ENCODE measurements at regions not wholly inside any gene's neighbourhood (a gene's known extent, or its start where the extent isn't known, plus 50 kb on each side); places are given as distances from the start of the nearest gene placed in this dataset.
"Not testable (repeated sequence)": the region's sequence is repeated elsewhere in the genome, so short reads cannot be mapped to it uniquely, and the experiment has no call there.

DNA sequence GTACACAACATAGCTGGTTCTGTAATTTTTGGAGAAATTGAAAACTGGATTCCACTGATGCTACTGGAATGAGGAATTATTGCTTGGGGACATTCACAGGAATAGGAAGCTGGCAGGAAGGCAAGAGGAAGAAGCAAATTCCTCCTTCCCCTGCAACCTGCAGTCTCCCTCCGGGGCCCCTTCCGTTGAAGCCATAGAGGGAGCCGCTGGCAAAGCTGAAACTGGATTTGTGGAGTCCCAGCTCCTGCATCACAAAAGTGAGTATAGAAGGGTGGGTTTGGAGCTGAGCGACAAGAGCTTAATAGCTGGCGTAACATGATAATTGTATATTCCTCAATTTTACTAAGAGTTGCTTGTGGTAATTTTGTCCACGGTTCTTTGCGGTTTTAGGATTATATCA, 190.8 kb downstream of the ADRA2A start:
- no peak for DNase-seq (ENCODE audit: low read depth)

DNA sequence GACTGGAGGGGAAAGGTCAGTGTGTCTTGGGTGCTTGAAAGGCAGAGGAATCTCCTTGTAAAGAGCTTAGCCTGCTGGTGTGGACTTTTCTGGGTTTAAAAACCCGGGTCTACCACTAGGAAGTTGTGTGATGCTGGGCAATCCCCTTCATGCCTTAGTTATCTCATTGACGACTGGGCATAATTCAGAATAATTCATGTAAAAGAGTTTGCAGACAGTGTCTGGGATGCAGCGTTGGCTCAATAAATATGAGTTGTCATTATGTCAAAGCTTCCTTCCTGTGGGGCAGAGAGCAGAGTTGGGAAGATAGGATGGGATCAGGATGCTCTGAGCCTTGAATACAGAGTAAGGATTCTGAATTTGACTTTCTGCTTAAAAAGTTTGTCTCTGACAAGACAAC, 196.4 kb downstream of the ADRA2A start:
- DNase-seq (ENCODE audit: low read depth): no peak

DNA sequence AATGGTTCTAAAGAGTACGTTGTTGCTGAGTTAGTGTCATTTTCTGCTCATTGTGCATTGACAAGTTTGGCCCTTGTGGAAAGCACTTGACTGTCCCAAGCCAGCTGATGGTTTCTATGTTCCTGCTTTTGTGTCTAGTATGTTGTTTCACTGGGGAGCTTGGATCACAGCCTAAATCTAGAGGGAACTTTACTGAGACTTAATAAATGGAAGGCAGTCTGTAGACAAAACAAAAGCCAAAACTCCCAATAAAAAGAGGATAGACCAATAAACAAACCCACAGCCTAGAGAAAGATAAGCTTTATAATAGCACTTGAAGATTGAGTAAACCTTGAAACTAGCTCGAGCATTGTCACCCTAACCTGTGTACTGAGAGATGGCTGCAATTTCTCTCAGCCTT, 196.8 kb downstream of the ADRA2A start:
- DNase-seq (ENCODE audit: low read depth): no peak

DNA sequence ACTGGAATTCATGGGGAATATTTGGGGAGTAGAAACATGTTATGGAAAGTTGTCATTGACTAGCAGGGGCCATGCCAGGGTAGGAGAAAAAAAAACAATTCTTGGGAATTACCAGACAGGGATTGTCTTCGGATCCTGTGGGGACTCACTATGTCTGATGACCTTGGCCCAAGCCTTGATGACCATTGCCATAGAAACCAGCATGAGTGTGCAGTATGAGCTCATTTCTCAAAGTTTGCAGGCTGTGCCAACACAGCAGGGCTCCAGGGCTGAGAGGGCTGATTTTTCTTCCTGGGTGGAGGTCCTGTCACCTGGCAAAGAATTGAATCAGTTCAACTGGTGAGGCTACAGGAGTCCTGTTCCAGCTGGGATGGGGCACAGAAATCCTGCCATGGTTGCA, 198.3 kb downstream of the ADRA2A start:
- DNase-seq (ENCODE audit: low read depth): no peak

DNA sequence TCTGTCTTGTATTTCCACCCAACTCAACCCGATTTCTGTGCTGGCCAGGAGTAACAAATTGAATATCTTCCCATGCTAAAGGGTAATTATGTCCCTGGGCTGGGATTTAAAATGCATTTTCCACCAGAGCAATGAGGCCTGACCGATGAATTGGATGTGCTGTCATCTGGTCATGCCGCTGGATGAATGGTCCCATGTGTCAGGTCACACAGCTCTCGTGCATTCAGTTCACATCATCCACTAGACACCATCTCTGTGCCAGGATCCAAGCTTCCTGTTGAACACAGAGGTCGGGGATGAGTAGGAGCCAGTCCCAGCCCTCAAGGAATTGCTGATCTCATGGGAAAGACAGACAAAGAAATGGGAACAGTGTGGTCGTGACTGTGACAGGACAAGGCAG, 200.8 kb downstream of the ADRA2A start:
- no peak for DNase-seq (ENCODE audit: low read depth)

DNA sequence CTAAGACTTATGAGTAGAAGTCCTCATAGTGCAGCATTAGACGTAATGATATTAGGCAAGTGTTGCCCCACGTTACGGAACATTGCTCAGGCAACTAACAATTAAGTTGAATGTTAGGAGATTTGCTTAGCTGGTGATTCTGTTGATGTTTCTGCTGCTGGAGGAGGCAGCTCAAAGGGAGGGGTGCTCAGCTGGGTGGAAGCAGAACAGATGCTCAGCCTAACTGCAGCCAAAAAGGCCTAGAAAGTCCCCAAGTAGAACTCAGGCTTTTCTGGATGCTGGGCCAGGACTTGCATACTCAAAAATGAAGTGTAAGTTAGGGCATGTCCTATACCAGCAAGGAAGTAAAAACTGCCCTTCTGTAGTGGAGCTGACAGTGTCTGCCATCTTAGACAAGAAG, 201.4 kb downstream of the ADRA2A start:
- no peak for DNase-seq (ENCODE audit: low read depth)

DNA sequence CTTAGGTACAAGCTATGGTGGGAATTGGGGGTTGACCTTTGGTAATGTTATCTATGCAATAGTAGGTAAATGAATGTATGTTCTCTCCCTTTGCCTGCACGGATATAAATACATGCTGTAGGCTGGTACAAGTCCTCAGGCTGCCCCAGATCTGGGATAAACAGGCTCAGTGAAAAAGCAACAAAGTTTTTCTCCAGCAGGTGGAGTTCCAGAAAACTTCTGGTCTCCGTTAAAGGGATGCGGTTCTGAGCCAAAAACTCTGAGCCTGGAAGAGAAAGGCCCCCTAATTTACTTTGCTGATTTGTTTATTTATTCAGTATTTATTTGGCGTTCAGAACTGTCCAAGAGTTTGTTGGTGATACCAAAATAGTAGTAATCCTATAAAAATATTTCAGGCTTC, 204.7 kb downstream of the ADRA2A start:
- DNase-seq (ENCODE audit: low read depth): no peak

DNA sequence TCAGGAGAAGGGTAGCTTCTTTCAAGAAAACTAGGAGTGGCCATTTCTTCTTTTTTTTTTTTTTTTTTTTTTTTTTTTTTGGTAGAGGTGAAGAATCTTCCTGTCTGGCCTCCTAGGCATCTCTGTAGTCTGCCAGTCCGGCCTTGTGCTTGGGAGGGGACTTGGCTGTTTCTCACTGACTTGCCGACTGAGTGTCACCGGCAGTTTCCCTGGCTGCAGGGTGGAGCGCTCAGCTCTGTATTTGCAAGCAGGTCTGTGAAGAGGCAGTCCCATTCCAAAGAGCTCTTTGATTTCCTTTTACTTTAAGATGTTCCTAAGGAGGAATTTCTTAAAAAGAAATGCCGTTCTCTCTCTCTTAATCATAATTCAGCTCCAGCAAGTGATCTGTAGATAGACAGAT, 212.6 kb downstream of the ADRA2A start:
- DNase-seq (ENCODE audit: low read depth): no peak

DNA sequence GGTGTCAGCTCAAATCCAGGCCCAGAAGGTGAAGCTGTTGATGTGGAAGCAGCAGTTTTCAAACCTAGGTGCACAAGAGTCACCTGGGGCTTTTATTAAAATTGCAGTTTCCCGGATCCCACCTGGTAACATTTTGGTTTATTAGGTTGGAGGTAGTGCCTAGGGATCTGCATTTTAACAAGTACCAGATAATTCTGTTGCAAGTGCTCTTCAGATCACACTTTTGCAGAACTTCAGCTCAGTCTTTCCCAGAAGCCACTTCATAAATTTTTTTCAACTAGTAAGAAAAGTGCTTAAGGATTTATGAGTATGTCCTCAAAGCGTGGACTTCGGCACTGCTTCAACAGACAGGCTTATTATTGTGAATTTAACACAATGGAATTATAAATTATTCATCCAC, 213.8 kb downstream of the ADRA2A start:
- DNase-seq (ENCODE audit: low read depth): no peak

DNA sequence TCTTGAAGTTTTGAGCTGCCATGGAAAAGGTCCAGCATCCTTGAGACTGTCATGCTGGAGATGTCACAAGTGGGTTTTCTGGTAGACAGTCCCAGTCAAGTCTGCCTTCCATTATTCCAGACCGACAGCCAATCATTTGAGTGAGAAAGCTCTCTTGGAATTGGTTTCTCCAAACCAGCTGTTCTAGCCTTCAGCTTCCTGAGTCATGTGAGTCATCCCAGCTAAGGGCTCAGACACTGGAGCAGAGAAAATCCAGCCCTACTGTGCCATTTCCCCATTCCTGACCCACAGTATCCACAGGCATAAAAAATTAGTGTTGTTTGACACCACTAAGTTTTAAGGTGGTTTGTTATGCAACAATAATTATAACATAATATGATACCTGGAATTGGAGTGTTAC, 219.0 kb downstream of the ADRA2A start:
- DNase-seq (ENCODE audit: low read depth): no peak

DNA sequence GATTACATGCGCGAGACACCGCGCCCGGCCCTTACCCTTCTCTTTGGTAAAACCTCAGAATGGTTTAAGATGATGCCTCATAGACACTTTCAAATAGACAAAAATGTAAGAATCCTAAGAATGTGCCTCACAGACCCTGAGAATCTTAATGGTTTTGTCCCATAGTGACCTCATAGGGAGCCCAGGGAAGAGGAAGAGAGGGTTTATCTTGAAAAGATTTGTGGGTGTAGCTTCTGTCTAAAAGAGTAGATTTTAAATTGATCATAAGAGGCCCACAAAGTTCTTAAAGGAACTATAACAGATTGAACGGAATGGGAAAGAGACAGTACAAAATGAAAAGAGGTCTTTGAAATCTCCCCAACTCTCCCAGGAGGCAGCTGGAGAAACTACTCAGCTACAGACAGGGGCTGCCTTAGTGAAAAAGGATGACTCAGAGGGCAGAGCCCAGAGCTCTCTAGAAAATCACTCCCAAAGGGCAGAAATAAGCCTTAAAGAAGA, 220.6 kb downstream of the ADRA2A start:
- DNase-seq (ENCODE audit: low read depth): no peak

DNA sequence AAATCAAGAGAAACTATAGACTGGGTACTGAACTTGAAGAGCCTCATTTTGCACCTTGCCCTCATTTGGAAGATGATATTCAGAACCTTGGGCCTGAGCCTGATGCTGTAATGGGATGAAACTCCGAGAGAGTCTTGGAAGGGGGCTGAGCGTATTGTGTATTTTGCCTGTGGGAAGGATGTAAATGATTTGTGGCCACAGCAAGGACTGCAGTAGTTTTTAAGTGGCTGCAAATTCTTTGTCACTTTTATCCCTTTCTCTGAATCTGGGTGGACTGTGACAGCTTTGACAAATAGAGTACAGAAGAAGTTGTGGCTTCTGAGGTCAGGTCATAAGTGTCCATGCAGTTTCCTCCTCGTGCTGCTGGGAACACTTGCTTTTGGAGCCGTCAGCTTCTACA, 221.2 kb downstream of the ADRA2A start:
- DNase-seq (ENCODE audit: low read depth): no peak

DNA sequence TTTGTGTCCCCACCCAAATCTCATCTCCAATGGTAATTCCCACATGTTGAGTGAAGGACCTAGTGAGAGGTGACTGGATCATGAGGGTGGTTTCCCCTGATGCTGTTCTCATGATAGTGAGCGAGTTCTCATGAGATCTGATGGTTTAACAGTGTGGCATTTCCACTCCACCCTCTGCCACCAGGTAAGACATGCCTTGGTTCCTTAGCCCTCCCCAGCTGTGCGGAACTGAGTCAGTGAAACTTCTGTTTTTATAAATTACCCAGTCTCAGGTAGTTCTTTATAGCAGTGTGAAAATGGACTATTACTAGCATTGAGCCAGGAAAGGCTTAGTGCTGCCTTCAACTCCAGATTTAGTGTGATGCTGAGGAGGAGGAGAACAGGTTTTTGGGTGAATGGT, 222.2 kb downstream of the ADRA2A start:
- DNase-seq (ENCODE audit: low read depth): no peak

DNA sequence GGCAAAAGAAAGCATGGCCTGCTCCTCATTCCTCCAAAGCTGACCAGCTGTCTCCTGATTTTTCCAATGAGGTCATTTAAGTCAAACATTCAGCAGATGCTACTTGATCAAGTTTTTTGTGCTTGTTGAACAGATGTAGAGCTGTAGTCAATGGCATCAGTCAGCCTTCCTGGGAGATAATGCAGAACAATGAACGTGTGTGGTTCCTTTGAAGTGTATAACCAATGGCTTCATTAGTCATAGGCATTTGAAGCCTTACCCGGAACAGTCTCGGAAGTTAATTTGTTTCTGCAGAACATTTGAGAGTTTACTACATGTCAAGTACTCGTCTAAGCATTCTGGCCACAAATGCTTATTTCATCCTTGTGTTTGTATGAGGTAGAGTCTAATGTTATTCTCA, 227.1 kb downstream of the ADRA2A start:
- no peak for DNase-seq (ENCODE audit: low read depth)

DNA sequence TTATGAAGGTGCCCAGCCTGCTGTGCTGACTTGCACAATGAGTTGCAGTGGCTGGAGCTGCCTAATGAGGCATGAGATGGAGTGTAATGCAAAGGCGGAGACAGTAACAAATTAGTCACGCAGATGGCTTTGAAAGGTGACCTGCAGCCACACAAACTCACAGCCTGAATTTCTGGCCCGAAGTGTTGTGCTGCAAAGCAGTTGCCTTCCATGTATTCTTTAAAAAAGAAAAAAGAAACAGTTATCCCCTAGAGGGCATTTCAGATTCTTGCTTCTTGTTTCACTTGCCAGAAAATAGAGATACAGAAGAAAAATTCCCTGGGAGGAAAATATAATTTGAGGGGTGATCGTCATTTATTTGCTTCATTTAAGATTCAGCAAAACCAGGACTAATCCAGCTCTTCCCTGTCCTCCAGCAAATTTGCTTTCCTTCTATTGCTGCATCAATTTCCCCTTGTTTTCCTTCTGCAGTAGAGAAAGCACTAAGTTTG, 239.9 kb downstream of the ADRA2A start:
- DNase-seq (ENCODE audit: low read depth): no peak

DNA sequence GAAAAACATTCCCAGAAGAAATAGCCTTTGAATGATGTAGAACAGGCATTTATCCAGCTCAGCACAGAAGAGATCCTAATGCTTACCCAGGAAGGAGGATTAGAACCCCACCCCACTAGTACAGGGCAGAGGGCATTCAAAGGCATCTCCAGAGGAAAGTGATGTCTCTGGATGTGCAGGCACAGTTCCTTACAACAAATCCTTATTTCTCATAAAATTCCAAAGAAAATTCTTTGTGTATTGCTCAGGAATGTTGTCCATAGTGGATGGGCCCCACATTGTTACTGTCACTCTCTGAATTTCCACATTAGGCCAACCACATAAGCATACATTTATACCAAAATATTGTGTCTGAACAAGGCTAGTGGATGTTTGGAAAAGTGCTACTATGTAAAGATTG, 243.0 kb downstream of the ADRA2A start:
- no peak for DNase-seq (ENCODE audit: low read depth)

DNA sequence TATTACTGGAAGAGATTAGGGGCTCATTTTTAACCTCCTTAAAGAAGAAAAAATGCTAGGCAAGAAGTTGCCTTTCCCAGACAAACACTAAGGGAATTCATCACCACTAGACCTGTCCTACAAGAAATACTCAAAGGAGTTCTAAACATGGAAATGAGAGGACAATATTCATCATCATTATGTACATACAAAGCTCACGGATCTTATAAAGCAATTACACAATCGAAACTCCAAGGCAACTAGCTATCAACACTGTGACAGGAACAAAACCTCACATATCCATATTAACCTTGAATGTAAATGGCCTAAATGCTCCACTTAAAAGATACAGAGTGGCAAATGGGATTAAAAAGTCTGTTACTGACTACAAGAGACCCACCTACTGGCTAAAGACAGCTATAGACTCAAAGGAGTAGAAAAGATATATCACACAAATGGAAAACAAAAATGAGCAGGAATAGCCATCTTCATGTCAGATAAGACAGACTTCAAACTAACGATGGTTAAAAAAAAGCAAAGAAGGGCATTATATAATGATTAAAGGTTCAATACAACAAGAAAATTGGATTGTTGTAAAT, 246.6 kb downstream of the ADRA2A start:
- DNase-seq (ENCODE audit: low read depth): no peak

DNA sequence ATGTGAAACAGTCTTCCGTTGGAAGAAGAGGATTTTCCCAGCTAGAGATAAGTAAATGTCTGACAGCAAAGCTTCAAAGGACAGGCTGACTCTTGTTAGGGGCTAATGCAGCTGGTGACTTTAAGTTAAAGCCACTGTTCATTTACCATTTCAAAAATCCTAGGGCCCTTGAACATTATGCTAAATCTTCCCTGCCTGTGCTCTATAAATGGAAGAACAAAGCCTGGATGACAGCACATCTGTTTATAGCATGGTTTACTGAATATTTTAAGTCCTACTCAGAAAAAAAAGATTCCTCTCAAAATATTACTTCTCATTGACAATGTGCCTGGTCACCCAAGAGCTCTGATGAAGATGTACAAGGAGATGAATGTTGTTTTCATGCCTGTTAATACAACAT, 255.3 kb downstream of the ADRA2A start:
- DNase-seq (ENCODE audit: low read depth): not testable (repeated sequence)

DNA sequence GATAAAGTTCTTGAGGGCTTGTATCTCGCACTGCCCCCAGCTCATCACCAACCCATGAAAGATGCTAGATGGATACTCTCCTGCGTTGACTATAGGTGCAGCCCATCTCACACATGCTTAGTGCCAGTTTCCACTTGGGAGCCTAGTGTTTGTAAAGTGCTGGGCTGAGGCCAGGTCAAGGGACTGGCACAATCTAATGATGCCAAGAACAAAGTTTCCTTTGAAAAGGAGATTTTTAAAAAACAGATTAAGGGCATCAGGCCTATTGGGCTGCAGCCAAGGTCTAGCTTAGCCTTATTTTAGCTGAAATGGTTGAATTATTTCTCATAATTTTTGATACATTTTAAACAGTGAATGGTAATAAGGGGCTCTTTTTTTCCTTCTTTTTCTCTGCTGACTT, 259.0 kb downstream of the ADRA2A start:
- DNase-seq (ENCODE audit: low read depth): no peak

DNA sequence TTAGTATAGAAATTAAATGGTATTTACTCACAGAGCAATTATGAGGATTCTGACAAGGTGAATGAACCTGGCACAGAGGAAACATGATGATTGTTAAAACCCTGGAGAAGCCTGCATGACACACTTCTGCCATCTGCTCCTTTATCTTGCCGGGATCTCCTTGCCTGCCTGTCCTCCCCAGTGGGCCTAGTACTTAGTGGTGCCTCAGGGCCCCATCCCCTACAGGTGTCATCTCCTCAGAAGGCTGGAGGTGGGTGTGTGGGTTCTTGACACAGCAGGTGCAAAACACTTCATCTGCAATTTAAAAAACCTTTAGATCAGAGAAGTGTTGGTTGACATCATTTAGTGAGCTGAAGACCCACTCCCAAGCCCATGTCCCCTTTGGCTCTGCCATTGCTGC, 261.2 kb downstream of the ADRA2A start:
- DNase-seq (ENCODE audit: low read depth): no peak

DNA sequence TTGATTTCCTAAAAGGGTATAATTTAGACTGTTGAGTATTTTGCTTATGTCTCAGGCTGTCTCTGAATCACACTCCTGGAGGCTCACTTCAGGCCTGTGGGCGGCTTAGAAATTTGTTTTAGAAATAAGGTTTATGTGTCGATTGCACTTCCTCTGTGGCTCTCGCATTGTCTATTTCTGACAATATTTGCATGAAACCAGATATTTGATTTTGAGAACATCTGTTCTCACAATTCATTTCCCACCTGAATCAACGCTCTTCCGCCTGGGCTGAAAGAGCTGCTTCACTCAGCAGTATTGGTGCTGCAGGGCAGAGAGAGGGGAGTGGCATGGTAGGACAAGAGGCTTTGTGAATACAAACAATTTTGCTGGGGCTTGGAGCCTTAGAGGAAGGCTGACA, 262.0 kb downstream of the ADRA2A start:
- DNase-seq (ENCODE audit: low read depth): no peak

DNA sequence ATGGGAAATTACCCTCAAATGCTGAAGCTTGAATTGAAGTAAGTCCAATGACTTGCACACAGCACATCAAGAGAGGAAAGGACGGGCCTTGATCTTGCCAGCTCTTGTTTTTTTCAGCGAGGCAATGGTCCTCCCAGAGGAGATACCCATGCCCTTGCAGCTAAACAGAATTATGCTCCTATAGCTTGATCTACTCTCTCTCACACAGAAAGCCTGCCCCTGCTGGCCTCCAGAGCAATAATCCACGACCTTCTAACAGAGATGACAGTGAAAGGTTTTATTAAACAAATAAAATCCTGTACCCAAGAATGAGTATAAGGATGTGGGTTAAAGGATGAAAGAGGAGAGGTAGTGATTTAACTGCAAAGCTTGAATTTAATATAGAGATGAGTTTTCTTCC, 268.0 kb downstream of the ADRA2A start:
- DNase-seq (ENCODE audit: low read depth): no peak

DNA sequence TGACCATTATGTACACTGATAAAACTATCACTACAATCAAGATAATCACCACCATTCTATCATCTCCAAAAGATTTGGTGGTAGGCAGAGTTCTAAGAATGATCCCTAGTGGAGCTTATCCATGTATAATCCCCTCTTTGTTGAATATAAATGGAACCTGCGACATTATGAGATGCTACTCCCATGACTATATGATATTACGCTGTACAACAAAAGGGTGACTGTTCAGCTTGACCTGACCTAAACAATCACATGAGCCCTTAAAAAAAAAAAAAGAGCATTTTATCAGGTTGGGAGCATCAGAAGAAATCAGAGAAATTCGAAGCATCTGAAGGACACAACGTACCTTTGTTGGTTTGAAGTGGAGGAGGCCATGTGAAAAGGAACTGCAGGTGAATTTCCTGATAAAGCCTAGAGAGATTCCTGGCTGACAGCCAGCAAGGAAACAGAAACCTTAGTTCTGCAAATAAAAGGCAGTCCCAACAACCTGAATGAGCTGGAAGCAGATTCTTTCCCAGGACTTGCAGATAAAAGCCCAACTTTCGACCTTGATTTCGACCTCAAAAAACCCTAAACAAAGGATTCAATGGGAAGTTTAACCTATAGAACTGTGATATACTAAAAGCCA, 270.7 kb downstream of the ADRA2A start:
- no peak for DNase-seq (ENCODE audit: low read depth)

DNA sequence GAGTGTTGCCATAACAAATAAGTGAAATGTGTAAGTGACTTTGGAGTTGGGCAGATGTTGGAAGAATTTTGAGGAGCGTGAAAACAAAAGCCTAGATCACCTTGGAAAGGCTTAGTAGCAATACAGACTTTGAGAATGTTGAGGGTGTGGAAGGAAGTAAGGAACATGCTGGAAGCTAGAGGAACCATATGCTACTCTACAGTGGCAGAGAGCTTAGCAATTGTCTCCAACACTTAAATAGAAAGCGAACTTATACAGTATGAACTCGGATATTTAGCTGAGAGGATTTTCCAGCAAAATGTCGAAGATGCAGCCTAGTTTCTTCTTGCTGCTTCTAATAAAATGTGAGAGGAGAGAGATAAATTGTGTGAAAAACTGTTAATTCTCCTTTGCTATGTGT, 271.2 kb downstream of the ADRA2A start:
- no peak for DNase-seq (ENCODE audit: low read depth)
